ENCODE measurements at regions not wholly inside any gene's neighbourhood (a gene's known extent, or its start where the extent isn't known, plus 50 kb on each side); places are given as distances from the start of the nearest gene placed in this dataset.
"Not testable (repeated sequence)": the region's sequence is repeated elsewhere in the genome, so short reads cannot be mapped to it uniquely, and the experiment has no call there.

- DNase-seq, result no peak
These were observed 572.3 kb downstream of the ETNK1 start for GRCh38 chr12:23197266-23197665.

- no peak for DNase-seq
These were observed 577.8 kb downstream of the ETNK1 start for GRCh38 chr12:23202728-23203127.

- DNase-seq, result peak; percentile 43
These were observed 580.2 kb downstream of the ETNK1 start for GRCh38 chr12:23204933-23205778.

- DNase-seq, result no peak
These were observed 584.8 kb downstream of the ETNK1 start for GRCh38 chr12:23209793-23210192.

GRCh38 chr12:23210573-23210972 is 585.6 kb downstream of the ETNK1 start:
- no peak for DNase-seq

GRCh38 chr12:23211384-23212320 is 586.7 kb downstream of the ETNK1 start:
- DNase-seq, result no peak

GRCh38 chr12:23217158-23217557 is 592.2 kb downstream of the ETNK1 start:
- no peak for DNase-seq

- no peak for DNase-seq
These were observed 592.7 kb downstream of the ETNK1 start for GRCh38 chr12:23217667-23218066.

GRCh38 chr12:23221066-23221465 is 596.1 kb downstream of the ETNK1 start:
- DNase-seq, result no peak

- no peak for DNase-seq
These were observed 597.0 kb downstream of the ETNK1 start for GRCh38 chr12:23221926-23222325.

GRCh38 chr12:23222801-23223200 is 597.8 kb downstream of the ETNK1 start:
- DNase-seq, result no peak

GRCh38 chr12:23228101-23228500 is 603.1 kb downstream of the ETNK1 start:
- no peak for DNase-seq

GRCh38 chr12:23230899-23231298 is 605.9 kb downstream of the ETNK1 start:
- DNase-seq, result no peak

GRCh38 chr12:23236066-23236780 is 611.3 kb downstream of the ETNK1 start:
- DNase-seq, result no peak

GRCh38 chr12:23236811-23237210 is 611.8 kb downstream of the ETNK1 start:
- DNase-seq, result no peak

GRCh38 chr12:23238190-23238589 is 613.2 kb downstream of the ETNK1 start:
- DNase-seq, result no peak

- DNase-seq, result no peak
These were observed 614.0 kb downstream of the ETNK1 start for GRCh38 chr12:23238957-23239356.

- DNase-seq, result no peak
These were observed 620.2 kb downstream of the ETNK1 start for GRCh38 chr12:23245186-23245585.

GRCh38 chr12:23253191-23253590 is 628.2 kb downstream of the ETNK1 start:
- no peak for DNase-seq

GRCh38 chr12:23253910-23254309 is 628.9 kb downstream of the ETNK1 start:
- DNase-seq, result not testable (repeated sequence)

GRCh38 chr12:23259558-23259957 is 634.6 kb downstream of the ETNK1 start:
- DNase-seq, result no peak

- DNase-seq, result no peak
These were observed 637.7 kb downstream of the ETNK1 start for GRCh38 chr12:23262670-23263069.

- DNase-seq, result no peak
These were observed 652.9 kb downstream of the ETNK1 start for GRCh38 chr12:23277831-23278230.

Measured in HCEC 1CT (cell line).